Calu3 (cell line): ENCODE measurements at regions not wholly inside any gene's neighbourhood (a gene's known extent, or its start where the extent isn't known, plus 50 kb on each side); places are given as distances from the start of the nearest gene placed in this dataset.
"Not testable (repeated sequence)": the region's sequence is repeated elsewhere in the genome, so short reads cannot be mapped to it uniquely, and the experiment has no call there.

ENCODE experiments used
- BruUV-seq: library from RNA; stranded (reverse); fragments of 400-500 nt; replicated peaks from 2 replicates; lab custom pipeline; 2021; lab: Mats Ljungman, UMichigan
- CTCF ChIA-PET: fragments of 300-600 bp; sonication (Branson Sonifier 250); formaldehyde crosslinking; loops from one replicate; lab custom pipeline; 2022; ENCODE audit warnings: antibody characterized with exemption; lab: Charles Lee
- DNase-seq: peaks from one replicate; pipeline ENCODE4 v3.0.0; 2022
- H3K27ac Mint-ChIP-seq: one replicate; pipeline ENCODE4 v1.8.0; 2022; ENCODE audit warnings: mixed read lengths; ENCODE audit not compliant: unreplicated experiment
- H3K27me3 Mint-ChIP-seq: one replicate; pipeline ENCODE4 v1.8.0; 2022; ENCODE audit warnings: mixed read lengths; ENCODE audit not compliant: unreplicated experiment
- H3K36me3 Mint-ChIP-seq: one replicate; pipeline ENCODE4 v1.8.0; 2022; ENCODE audit warnings: mild to moderate bottlenecking, moderate library complexity, mixed read lengths; ENCODE audit not compliant: insufficient read depth, unreplicated experiment
- H3K4me1 Mint-ChIP-seq: one replicate; pipeline ENCODE4 v1.8.0; 2022; ENCODE audit warnings: mild to moderate bottlenecking, low read depth, mixed read lengths; ENCODE audit not compliant: unreplicated experiment
- H3K4me3 Mint-ChIP-seq: one replicate; pipeline ENCODE4 v1.8.0; 2022; ENCODE audit warnings: mild to moderate bottlenecking, low read depth, moderate library complexity, mixed read lengths; ENCODE audit not compliant: unreplicated experiment
- H3K9me3 Mint-ChIP-seq: one replicate; pipeline ENCODE4 v1.8.0; 2022; ENCODE audit warnings: low read depth, mixed read lengths; ENCODE audit not compliant: unreplicated experiment
- CTCF ChIP-seq: fragments of 200-600 bp; IDR thresholded peaks from one replicate; pipeline ENCODE4 v1.8.0; 2022; ENCODE audit warnings: antibody characterized with exemption; ENCODE audit not compliant: unreplicated experiment
- intact Hi-C: fragments of 100-400 bp; cut with micrococcal nuclease; formaldehyde crosslinking; loops from one replicate; pipeline ENCODE4 v1.10.0; 2022; ENCODE audit not compliant: unreplicated experiment

GRCh38 chr14:105765893-105766614 is 239.7 kb downstream of the TMEM121 start:
- Mint-ChIP-seq H3K4me3 (no peak overlapping the region), H3K9me3 (no peaks in the 10 kb centered on the region), H3K36me3 (no peaks in the 10 kb centered on the region), H3K27me3 (peaks cover 71% of the 10 kb centered on the region), H3K4me1 (no peaks in the 10 kb centered on the region), H3K27ac (no peak overlapping the region)
- CTCF ChIA-PET: no interaction called here
- intact Hi-C loops: no loop called here
- DNase-seq: no peak
- no peak for TF ChIP-seq CTCF
- BruUV-seq: no TSS peak

- no TSS peak for BruUV-seq
- Mint-ChIP-seq H3K36me3 (no peaks in the 10 kb centered on the region), H3K4me1 (no peaks in the 10 kb centered on the region), H3K9me3 (no peaks in the 10 kb centered on the region), H3K27ac (no peak overlapping the region), H3K27me3 (peaks cover 60% of the 10 kb centered on the region), H3K4me3 (no peak overlapping the region)
- no peak for DNase-seq
- CTCF ChIA-PET: no interaction called here
- TF ChIP-seq CTCF: no peak
- intact Hi-C loops: no loop called here
Measured at GRCh38 chr14:105767315-105767714, 240.9 kb downstream of the TMEM121 start.

- H3K27ac Mint-ChIP-seq, H3K4me3 Mint-ChIP-seq, H3K4me1 Mint-ChIP-seq, CTCF ChIA-PET, H3K9me3 Mint-ChIP-seq, DNase-seq, intact Hi-C loops, H3K36me3 Mint-ChIP-seq, BruUV-seq: not testable (repeated sequence)
- H3K27me3 Mint-ChIP-seq: peaks cover 65% of the 10 kb centered on the region
Measured at GRCh38 chr14:105768039-105768438, 241.7 kb downstream of the TMEM121 start.

- H3K4me3 Mint-ChIP-seq, intact Hi-C loops, H3K9me3 Mint-ChIP-seq, H3K4me1 Mint-ChIP-seq, H3K36me3 Mint-ChIP-seq, BruUV-seq, DNase-seq, CTCF ChIA-PET, H3K27ac Mint-ChIP-seq: not testable (repeated sequence)
- peaks cover 77% of the 10 kb centered on the region for H3K27me3 Mint-ChIP-seq
Measured at GRCh38 chr14:105769061-105769730, 242.8 kb downstream of the TMEM121 start.

- DNase-seq, intact Hi-C loops, H3K27ac Mint-ChIP-seq, H3K4me3 Mint-ChIP-seq, H3K36me3 Mint-ChIP-seq, BruUV-seq, H3K9me3 Mint-ChIP-seq, H3K4me1 Mint-ChIP-seq, CTCF ChIA-PET: not testable (repeated sequence)
- H3K27me3 Mint-ChIP-seq: peaks cover 79% of the 10 kb centered on the region
Measured at GRCh38 chr14:105770619-105771216, 244.3 kb downstream of the TMEM121 start.

GRCh38 chr14:105771261-105772226 is 245.2 kb downstream of the TMEM121 start:
- intact Hi-C loops, H3K4me1 Mint-ChIP-seq, H3K27ac Mint-ChIP-seq, DNase-seq, H3K4me3 Mint-ChIP-seq, H3K9me3 Mint-ChIP-seq, H3K36me3 Mint-ChIP-seq, BruUV-seq, CTCF ChIA-PET: not testable (repeated sequence)
- peaks cover 79% of the 10 kb centered on the region for H3K27me3 Mint-ChIP-seq

GRCh38 chr14:105772710-105773250 is 246.4 kb downstream of the TMEM121 start:
- intact Hi-C loops, BruUV-seq, H3K36me3 Mint-ChIP-seq, H3K4me3 Mint-ChIP-seq, DNase-seq, H3K9me3 Mint-ChIP-seq, H3K27ac Mint-ChIP-seq, H3K4me1 Mint-ChIP-seq: not testable (repeated sequence)
- H3K27me3 Mint-ChIP-seq: peaks cover 79% of the 10 kb centered on the region
- CTCF ChIA-PET: interaction anchor here (0.7 kb wide), 1 partner anchor 71 kb away, joined by 7 read pairs; no protein-coding TSS in a partner anchor
